Activated CD4-positive, alpha-beta T cell treated with anti-CD3 and anti-CD28 coated beads, Interleukin-2, Interleukin-6, amounts not matched to agents 100 ng/mL and 50 ng/mL, durations not matched to agents 16 hours and 8 hours (primary cell): ENCODE measurements at regions not wholly inside any gene's neighbourhood (a gene's known extent, or its start where the extent isn't known, plus 50 kb on each side); places are given as distances from the start of the nearest gene placed in this dataset.
"Not testable (repeated sequence)": the region's sequence is repeated elsewhere in the genome, so short reads cannot be mapped to it uniquely, and the experiment has no call there.

Source experiments
- DNase-seq: peaks from one replicate; pipeline ENCODE4 v3.0.0-alpha.2; 2020

GRCh38 chr11:116698080-116698479 is 74.7 kb downstream of the BUD13 start:
- DNase-seq: no peak

GRCh38 chr11:116697639-116698038 is 75.1 kb downstream of the BUD13 start:
- no peak for DNase-seq

GRCh38 chr11:116697011-116697410 is 75.8 kb downstream of the BUD13 start:
- no peak for DNase-seq

GRCh38 chr11:116696381-116696941 is 76.3 kb downstream of the BUD13 start:
- DNase-seq: no peak

GRCh38 chr11:116695657-116696254 is 77.0 kb downstream of the BUD13 start:
- no peak for DNase-seq

GRCh38 chr11:116694815-116695590 is 77.8 kb downstream of the BUD13 start:
- DNase-seq: no peak

- no peak for DNase-seq
These were observed 78.5 kb downstream of the BUD13 start for GRCh38 chr11:116694349-116694725.

GRCh38 chr11:116693593-116694348 is 79.0 kb downstream of the BUD13 start:
- DNase-seq: no peak

- no peak for DNase-seq
These were observed 79.7 kb downstream of the BUD13 start for GRCh38 chr11:116693102-116693570.

GRCh38 chr11:116692318-116693101 is 80.3 kb downstream of the BUD13 start:
- no peak for DNase-seq

- peak; percentile 70 for DNase-seq
These were observed 81.0 kb downstream of the BUD13 start for GRCh38 chr11:116691771-116692177.

GRCh38 chr11:116690611-116691010 is 82.2 kb downstream of the BUD13 start:
- peak; percentile 17 for DNase-seq

GRCh38 chr11:116689413-116690127 is 83.2 kb downstream of the BUD13 start:
- DNase-seq: no peak

GRCh38 chr11:116688202-116688540 is 84.6 kb downstream of the BUD13 start:
- DNase-seq: no peak

GRCh38 chr11:116687458-116688201 is 85.2 kb downstream of the BUD13 start:
- DNase-seq: no peak

- DNase-seq: no peak
These were observed 85.9 kb downstream of the BUD13 start for GRCh38 chr11:116686866-116687265.

- DNase-seq: no peak
These were observed 88.8 kb downstream of the BUD13 start for GRCh38 chr11:116683982-116684381.

- peak; percentile 34 for DNase-seq
These were observed 92.2 kb downstream of the BUD13 start for GRCh38 chr11:116680349-116681125.

GRCh38 chr11:116678887-116679286 is 93.9 kb downstream of the BUD13 start:
- no peak for DNase-seq

- DNase-seq: not testable (repeated sequence)
These were observed 105.5 kb downstream of the BUD13 start for GRCh38 chr11:116667318-116667717.
